Pulmonary artery endothelial cell (primary cell): ENCODE measurements at regions not wholly inside any gene's neighbourhood (a gene's known extent, or its start where the extent isn't known, plus 50 kb on each side); places are given as distances from the start of the nearest gene placed in this dataset.
"Not testable (repeated sequence)": the region's sequence is repeated elsewhere in the genome, so short reads cannot be mapped to it uniquely, and the experiment has no call there.

Experiments
- DNase-seq: peaks from one replicate; pipeline ENCODE4 v3.0.0-alpha.2; 2011; ENCODE audit warnings: low read depth, low spot score

DNA sequence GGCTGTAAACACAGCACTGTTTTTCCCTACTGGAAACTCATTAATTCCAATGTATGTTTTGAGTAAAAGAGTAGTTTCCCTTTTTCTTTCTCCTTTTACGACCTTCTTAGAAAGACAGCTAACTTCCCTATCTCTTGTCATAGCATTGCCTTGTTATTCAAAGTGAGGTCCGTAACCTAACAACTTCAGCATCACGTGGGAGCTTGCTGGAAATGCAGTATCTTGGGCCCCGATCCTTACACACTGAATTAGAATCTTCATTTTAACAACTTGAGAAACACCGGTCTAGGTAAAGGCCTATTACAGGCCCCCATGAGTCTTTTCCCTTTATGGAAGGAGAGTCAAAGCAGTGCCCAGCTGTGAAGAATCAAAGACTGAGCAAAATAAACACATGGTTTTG lies 230.7 kb upstream of the PRKD1 start:
- DNase-seq: no peak

- DNase-seq: no peak
These were observed 231.7 kb upstream of the PRKD1 start for GRCh38 chr14:30159374-30159773.

DNA sequence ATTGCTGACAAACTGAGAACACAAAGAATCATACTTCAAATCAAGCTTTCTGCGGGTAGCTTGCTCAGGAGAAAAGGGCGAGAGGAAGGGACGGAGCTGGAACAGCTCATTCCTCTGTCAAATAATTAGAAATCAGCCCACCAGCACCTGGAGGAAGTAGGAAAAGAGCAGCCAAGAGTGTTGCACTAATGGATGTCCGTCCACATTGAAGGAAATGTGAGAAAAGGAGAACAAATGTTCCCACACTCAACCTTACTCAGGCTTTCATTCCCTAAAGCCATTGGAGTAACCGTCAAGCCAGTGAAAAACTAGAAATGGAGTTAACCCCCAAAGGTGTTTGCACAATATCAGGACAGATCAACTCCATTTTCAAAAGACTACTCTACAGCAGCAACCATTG lies 233.0 kb upstream of the PRKD1 start:
- DNase-seq: no peak

GRCh38 chr14:30162066-30162465 lies 234.4 kb upstream of the PRKD1 start:
- no peak for DNase-seq

- DNase-seq: no peak
These were observed 237.6 kb upstream of the PRKD1 start for GRCh38 chr14:30165255-30165654.

GRCh38 chr14:30177781-30178180 lies 250.1 kb upstream of the PRKD1 start:
- no peak for DNase-seq

DNA sequence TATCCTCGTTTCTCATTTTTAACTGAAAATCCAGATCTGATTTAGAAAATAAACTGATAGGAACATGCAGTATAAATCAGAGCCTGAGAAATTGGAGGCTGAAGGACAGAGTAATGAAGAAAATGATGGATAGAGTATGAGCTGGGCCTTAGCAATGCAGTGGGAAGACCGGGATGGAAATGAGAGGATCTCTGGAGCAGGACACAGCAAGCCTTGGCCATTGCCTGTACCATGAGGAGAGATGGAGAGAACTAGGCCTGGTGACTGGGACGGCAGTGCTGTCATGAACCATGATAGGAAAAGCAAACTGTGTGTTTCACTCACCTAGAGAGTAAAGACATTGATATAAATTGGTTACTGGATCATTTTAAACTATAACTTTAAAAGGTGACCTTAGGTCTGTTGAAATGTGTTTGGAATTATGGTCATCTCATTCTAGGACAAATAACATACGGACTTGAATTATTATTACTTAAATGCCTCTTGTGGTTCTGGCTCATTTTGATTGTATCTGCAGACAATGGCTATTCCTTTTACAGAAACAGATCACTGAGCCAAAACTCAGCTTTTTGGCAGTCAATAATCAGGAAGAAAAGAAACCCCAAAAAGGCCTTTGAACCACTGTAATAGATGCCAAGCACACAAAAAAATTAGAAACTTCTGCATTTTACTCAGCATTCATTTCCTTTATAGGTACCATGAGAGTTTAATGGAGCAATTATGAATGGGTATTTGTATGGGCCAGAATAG lies 251.9 kb upstream of the PRKD1 start:
- DNase-seq: no peak

GRCh38 chr14:30180219-30180618 lies 252.6 kb upstream of the PRKD1 start:
- DNase-seq: no peak

GRCh38 chr14:30185832-30186231 lies 258.2 kb upstream of the PRKD1 start:
- no peak for DNase-seq

GRCh38 chr14:30191639-30192279 lies 264.1 kb upstream of the PRKD1 start:
- no peak for DNase-seq

- no peak for DNase-seq
These were observed 265.5 kb upstream of the PRKD1 start for GRCh38 chr14:30193101-30193500.

GRCh38 chr14:30193845-30194501 lies 266.3 kb upstream of the PRKD1 start:
- DNase-seq: no peak

GRCh38 chr14:30194741-30195148 lies 267.1 kb upstream of the PRKD1 start:
- no peak for DNase-seq

DNA sequence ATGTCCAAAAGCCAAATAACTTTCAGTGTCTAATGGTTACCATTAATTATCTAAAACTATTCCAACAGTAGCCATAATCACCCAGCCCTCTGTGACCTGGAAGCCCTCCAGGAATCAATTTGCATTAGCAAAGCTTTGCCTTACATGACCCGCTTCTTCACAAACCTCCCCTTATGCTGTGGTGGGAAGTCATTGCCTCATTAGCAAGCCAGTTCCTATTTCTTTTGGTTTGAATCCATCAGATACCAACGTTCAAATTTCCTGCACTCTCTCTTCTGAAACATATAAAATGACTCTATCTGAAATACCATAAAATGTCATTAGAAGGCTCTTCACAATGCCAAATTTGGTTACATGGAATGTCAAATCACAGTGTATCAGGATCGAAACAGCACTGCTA lies 268.3 kb upstream of the PRKD1 start:
- no peak for DNase-seq

DNA sequence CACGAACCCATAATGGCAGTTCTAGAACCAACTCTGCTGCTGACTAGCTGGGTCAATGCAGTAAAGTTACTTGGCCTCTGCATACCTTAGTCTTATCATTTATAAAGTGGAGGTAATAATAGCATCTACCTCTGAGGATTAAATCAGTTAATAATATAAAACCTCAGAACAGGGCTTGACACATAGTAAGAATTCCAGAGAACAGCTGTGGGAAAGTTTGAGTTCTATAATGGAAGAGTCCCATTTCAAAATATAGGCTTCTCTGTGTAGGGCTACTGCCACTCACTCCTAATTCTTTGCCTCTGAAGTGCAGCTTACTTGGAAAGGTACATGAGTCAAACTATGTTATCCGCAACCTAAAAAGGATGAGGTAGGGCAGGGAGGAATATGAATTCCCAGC lies 269.2 kb upstream of the PRKD1 start:
- no peak for DNase-seq

DNA sequence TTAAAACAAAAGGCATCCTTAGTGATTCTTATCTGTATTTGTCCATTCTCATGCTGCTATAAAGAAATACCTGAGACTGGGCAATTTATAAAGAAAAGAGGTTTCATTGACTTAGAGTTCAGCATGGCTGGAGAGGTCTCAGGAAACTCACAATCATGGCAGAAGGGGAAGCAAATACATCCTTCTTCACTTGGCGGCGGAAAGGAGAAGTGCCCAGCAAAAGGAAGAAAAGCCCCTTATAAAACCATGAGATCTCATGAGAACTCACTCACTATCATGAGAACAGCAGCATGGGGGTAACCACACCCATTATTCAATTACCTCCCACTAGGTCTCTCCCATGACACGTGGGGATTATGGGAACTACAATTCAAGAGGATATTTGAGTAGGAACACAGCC lies 271.1 kb upstream of the PRKD1 start:
- not testable (repeated sequence) for DNase-seq

DNA sequence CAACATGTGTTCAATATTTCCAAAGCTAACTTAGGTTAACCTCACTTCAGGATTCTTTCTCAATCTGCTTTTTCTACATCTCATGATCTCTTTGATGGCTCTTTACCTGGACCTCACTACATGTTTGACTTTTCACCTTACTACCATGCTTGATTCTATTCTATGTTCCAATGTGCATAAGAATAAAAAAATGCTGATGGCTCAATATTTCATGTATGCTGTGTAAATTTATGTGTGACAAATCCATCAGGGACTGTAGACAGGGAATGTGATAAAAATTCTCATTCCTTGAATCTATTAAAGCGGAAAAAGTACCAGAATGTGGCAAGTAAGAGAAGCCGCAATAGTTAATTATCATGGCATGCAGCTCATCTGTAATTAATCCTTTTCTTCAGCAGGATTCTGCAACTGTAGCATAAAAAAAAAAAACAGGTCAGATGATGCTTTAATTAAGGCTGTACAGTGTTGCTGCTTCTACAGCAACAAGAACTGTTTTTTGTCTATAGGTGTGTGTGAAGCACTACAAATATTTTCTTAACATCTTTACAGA lies 276.9 kb upstream of the PRKD1 start:
- no peak for DNase-seq

DNA sequence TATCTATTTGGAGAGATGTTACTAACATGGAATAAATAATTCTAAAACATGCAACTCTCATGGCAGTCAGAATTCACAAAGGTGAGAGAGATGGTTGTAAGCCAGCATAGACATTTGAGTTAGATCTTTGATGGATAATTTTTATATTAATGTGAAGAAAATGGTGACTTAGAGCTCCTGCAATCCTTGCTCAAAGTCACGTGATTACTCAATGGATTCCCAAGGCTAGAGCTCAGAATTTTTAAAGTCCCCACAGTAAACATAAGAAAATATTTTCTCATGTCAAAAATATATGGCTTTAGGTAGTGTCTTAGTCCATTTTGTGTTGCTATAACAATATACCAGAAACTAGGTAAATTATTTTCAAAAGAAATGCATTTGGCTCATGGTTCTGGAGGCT lies 281.5 kb upstream of the PRKD1 start:
- DNase-seq: no peak

DNA sequence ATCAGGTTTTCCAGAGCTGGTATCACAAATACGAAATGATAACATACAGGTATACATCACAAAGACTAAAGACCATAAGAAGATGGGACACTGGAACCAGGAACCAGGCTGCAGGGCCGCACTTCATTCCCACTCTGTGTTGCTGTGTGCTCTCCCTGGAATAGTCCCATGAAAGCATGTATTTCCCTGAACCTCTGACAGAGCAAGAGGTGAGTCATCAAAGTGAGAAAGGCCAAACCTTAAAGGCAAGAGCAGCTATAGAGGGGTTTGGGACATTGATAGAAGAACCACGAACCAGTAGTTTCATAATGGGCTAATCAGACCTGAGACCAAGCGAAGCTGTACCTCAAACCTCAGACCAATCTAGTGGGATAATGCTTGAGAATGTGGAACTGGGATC lies 283.0 kb upstream of the PRKD1 start:
- no peak for DNase-seq

- no peak for DNase-seq
These were observed 283.7 kb upstream of the PRKD1 start for GRCh38 chr14:30211326-30211725.

DNA sequence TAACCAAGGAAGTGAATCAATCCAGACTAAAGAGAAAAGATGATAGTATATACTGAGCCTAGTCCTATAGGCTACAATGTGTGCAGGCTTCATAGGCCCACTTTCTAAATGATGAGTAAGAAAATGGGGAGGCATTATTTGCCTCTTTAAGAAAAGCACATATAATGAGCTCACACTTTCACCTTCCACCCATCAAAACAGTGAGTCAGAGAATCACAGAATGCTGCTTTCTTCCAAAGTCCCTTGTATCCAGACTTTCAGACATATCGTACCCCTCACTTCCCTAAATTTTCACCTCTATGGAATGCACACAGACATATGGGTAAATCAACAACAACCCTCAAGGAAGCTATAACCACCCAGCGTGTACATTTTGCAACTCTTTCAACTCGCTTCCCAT lies 286.4 kb upstream of the PRKD1 start:
- DNase-seq: no peak

DNA sequence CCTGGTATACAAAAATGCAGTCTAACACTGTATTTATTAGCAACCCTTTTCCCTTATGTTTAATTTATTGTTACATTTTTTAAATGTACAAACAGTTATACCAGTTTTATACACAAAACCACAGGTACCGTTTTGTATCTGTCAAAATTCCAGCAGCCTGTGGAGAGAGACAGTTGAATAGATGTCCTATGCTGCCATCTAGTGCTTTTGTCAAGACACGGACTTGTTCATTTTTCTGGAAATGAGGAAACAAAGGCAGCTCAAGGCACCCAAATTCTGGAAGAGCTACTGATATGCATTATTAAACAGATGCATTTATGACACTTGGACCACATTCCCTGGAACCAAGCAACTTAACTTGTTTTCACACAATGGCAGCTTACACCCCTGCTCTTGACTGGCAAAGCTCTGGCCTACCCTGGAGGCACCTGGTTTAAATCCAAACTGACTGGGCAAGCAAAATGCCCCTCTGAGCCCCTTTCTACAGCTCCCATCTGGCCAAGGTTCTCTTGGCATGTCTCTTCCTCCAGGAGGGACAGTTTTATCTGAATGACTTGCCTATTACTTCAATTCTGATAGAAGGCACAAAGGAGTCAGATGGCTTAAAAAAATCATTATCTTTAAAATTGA lies 286.9 kb upstream of the PRKD1 start:
- peak; percentile 40 for DNase-seq
